PFSK-1 (cell line): ENCODE measurements at regions not wholly inside any gene's neighbourhood (a gene's known extent, or its start where the extent isn't known, plus 50 kb on each side); places are given as distances from the start of the nearest gene placed in this dataset.

Source experiments
- POLR2AphosphoS5 ChIP-seq: IDR thresholded peaks from 2 replicates; pipeline ENCODE4 v1.6.1; 2012; ENCODE audit warnings: low read depth, mild to moderate bottlenecking, control low read depth, low read length, moderate library complexity
- SIN3A ChIP-seq: IDR thresholded peaks from 2 replicates; pipeline ENCODE4 v1.6.1; 2012; ENCODE audit warnings: mild to moderate bottlenecking, low read length, moderate library complexity, borderline replicate concordance; ENCODE audit not compliant: insufficient read depth
- TAF1 ChIP-seq: IDR thresholded peaks from 2 replicates; pipeline ENCODE4 v1.6.1; 2012; ENCODE audit warnings: low read length, control low read depth, borderline replicate concordance; ENCODE audit not compliant: insufficient read depth

DNA sequence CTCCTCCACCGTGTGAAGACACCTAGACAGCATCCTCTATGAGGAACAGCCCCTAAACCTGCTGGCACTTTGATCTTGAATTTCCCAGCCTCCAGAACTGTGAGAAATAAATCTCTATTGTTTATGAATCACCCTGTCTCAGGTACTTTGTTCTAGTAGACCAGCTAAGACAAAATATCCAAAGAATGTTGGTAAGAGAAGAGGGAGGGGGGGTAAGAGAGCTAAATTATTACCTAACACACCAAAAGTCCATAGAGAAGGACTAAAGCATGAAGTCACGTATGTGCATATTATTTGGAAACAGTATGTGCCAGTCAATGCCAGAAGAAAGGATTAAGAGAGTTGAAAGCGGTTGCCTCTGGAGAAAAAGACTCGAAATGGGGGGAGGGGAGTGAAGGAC is 211.0 kb downstream of the SP3 start:
- no peak for TF ChIP-seq POLR2AphosphoS5
- TF ChIP-seq SIN3A = no peak
- TF ChIP-seq TAF1 = no peak
